ENCODE measurements at regions not wholly inside any gene's neighbourhood (a gene's known extent, or its start where the extent isn't known, plus 50 kb on each side); places are given as distances from the start of the nearest gene placed in this dataset.

DNA sequence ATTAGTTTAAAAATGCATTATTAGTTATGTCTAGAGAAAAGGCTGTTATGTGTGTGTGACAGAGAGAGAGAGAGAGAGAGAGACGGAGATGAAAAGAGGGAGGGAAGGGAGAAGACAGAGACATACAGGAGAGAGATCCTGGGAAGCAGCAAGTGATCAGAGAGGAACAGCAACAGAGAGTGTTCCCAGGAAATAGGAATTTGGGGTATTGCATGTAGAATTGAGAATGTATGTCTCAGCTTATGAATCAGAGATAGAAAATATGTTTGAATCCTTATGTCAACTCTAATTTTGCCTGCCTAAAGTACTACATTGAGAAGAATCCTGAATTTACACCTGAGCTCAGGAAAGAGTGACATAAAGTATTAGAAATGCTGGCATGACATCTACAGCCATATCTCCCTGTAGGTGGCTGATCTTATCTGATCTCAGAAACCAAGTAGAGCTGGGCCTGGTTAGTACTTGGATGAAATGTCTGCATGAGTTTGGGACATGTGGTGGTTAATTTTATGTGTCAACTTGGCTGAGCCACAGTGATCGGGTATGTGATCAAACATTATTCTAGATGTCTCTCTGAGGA is 130.6 kb downstream of the TENT5A start:
- no peak overlapping the region for H3K4me2 ChIP-seq (ENCODE audit: low read length)
- no peaks in the 10 kb centered on the region for H3K9me3 ChIP-seq (ENCODE audit: insufficient read depth, low read length)
- H3K4me3 ChIP-seq (ENCODE audit: low read length): no peak overlapping the region
- TF ChIP-seq, protein P1, sequence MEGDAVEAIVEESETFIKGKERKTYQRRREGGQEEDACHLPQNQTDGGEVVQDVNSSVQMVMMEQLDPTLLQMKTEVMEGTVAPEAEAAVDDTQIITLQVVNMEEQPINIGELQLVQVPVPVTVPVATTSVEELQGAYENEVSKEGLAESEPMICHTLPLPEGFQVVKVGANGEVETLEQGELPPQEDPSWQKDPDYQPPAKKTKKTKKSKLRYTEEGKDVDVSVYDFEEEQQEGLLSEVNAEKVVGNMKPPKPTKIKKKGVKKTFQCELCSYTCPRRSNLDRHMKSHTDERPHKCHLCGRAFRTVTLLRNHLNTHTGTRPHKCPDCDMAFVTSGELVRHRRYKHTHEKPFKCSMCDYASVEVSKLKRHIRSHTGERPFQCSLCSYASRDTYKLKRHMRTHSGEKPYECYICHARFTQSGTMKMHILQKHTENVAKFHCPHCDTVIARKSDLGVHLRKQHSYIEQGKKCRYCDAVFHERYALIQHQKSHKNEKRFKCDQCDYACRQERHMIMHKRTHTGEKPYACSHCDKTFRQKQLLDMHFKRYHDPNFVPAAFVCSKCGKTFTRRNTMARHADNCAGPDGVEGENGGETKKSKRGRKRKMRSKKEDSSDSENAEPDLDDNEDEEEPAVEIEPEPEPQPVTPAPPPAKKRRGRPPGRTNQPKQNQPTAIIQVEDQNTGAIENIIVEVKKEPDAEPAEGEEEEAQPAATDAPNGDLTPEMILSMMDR (IDR thresholded peaks at IDR 0.05; ENCODE audit: low read depth, low read length): no peak
- no peak for TF ChIP-seq EZH2phosphoT487 (IDR thresholded peaks at IDR 0.05; ENCODE audit: low read depth)
- H4K20me1 ChIP-seq (ENCODE audit: insufficient read depth, low read length): no peaks in the 10 kb centered on the region
- H3K4me1 ChIP-seq (ENCODE audit: low read length): no peaks in the 10 kb centered on the region
- no peaks in the 10 kb centered on the region for H3K27me3 ChIP-seq (ENCODE audit: low read depth, low read length)
- H3K36me3 ChIP-seq (replicated peaks; ENCODE audit: low read depth, low read length): no peaks in the 10 kb centered on the region
- H3K27ac ChIP-seq (ENCODE audit: low read length): no peak overlapping the region
- H2AFZ ChIP-seq (ENCODE audit: low read depth, low read length): no peak overlapping the region
- H3K9ac ChIP-seq (ENCODE audit: low read length): no peak overlapping the region
- no peaks in the 10 kb centered on the region for H3K79me2 ChIP-seq (ENCODE audit: low read length)

DNA sequence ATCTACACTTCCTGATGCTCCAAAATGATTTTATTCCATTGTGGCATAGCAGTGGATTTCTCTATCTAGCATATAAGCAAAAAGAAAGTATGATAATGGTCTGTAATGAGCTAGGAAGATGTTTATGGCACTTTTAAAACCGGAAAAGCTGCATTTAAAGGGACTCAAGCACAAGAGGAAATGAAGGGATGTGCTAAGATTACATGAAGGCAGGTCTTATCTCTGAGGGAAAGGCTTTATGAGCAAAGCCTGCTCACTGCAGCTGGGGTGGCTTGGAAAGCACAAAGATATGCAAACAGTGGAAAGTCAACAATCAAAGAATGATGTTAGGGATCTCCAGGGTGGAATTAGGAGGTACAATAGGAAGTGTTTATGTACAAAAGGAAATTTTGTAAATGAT is 138.2 kb downstream of the TENT5A start:
- Histone ChIP-seq H3K9me3 (ENCODE audit: insufficient read depth, low read length) (no peaks in the 10 kb centered on the region), H3K36me3 (replicated peaks; ENCODE audit: low read depth, low read length) (no peaks in the 10 kb centered on the region), H3K4me3 (ENCODE audit: low read length) (no peak overlapping the region), H3K4me2 (ENCODE audit: low read length) (no peak overlapping the region), H3K4me1 (ENCODE audit: low read length) (peaks cover 5% of the 10 kb centered on the region; the same call in 1 of the 2 replicates), H3K9ac (ENCODE audit: low read length) (no peak overlapping the region), H2AFZ (ENCODE audit: low read depth, low read length) (no peak overlapping the region), H4K20me1 (ENCODE audit: insufficient read depth, low read length) (no peaks in the 10 kb centered on the region), H3K27ac (ENCODE audit: low read length) (no peak overlapping the region), H3K79me2 (ENCODE audit: low read length) (no peaks in the 10 kb centered on the region), H3K27me3 (ENCODE audit: low read depth, low read length) (no peaks in the 10 kb centered on the region)
- TF ChIP-seq, protein P1 (IDR thresholded peaks at IDR 0.05; ENCODE audit: low read depth, low read length): no peak
- no peak for TF ChIP-seq EZH2phosphoT487 (IDR thresholded peaks at IDR 0.05; ENCODE audit: low read depth)

DNA sequence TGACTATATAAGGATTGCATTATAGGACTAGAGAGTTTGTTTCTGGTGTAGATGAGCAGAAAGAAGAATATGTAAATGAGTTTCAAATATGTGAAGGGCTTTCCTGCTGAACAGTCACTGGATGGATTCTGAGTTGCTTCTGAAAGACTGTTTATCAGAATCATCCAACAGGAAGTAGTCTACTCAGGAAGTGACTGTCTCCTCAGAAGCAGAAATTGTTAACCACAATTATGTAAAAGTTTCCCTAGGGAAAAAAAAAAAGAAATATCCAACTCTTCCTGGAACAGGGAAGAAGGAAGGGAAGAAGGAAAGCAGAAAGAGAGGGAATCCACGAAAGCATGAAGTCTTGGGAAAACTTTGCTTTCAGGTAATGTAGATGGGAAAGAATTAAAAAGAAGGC is 138.9 kb downstream of the TENT5A start:
- no peak overlapping the region for H3K4me3 ChIP-seq (ENCODE audit: low read length)

DNA sequence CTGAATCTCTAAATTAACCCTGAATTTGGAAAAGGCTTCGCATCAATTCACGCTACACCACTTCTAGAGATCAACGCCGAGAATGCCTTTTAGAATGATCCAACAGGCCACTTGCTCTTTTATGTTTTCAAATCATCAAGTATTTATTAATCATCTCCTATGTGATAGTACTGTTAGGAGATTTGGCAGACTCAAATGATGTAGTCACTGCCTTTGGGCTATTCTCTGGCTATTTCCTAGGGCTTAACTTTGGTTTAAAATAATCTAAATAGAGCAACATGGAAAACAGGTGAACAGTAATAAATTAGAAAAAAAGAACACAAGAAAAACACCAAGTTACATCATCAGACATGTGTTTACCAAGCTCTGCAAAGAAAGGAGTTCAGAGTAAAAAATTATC is 140.3 kb downstream of the TENT5A start:
- Histone ChIP-seq H4K20me1 (ENCODE audit: insufficient read depth, low read length) (no peaks in the 10 kb centered on the region), H3K9me3 (ENCODE audit: insufficient read depth, low read length) (no peaks in the 10 kb centered on the region), H3K27ac (ENCODE audit: low read length) (no peak overlapping the region), H2AFZ (ENCODE audit: low read depth, low read length) (no peak overlapping the region), H3K27me3 (ENCODE audit: low read depth, low read length) (no peaks in the 10 kb centered on the region), H3K4me3 (ENCODE audit: low read length) (no peak overlapping the region), H3K79me2 (ENCODE audit: low read length) (no peaks in the 10 kb centered on the region), H3K36me3 (replicated peaks; ENCODE audit: low read depth, low read length) (no peaks in the 10 kb centered on the region), H3K4me1 (ENCODE audit: low read length) (peaks cover 5% of the 10 kb centered on the region; the same call in 1 of the 2 replicates), H3K9ac (ENCODE audit: low read length) (no peak overlapping the region), H3K4me2 (ENCODE audit: low read length) (no peak overlapping the region)
- TF ChIP-seq, protein P1 (IDR thresholded peaks at IDR 0.05; ENCODE audit: low read depth, low read length): no peak
- TF ChIP-seq EZH2phosphoT487 (IDR thresholded peaks at IDR 0.05; ENCODE audit: low read depth): no peak

More for the DNA sequence above, 138.9 kb downstream of the TENT5A start:
- Histone ChIP-seq H3K79me2 (ENCODE audit: low read length) (no peaks in the 10 kb centered on the region), H3K9ac (ENCODE audit: low read length) (no peak overlapping the region), H4K20me1 (ENCODE audit: insufficient read depth, low read length) (no peaks in the 10 kb centered on the region), H3K4me1 (ENCODE audit: low read length) (peaks cover 5% of the 10 kb centered on the region; the same call in 1 of the 2 replicates), H3K9me3 (ENCODE audit: insufficient read depth, low read length) (no peaks in the 10 kb centered on the region), H3K27me3 (ENCODE audit: low read depth, low read length) (no peaks in the 10 kb centered on the region), H3K4me2 (ENCODE audit: low read length) (no peak overlapping the region), H3K36me3 (replicated peaks; ENCODE audit: low read depth, low read length) (no peaks in the 10 kb centered on the region), H3K27ac (ENCODE audit: low read length) (no peak overlapping the region), H2AFZ (ENCODE audit: low read depth, low read length) (0 out of 2 replicates have a peak overlapping the region, but pooled peaks have one; percentile 15)
- no peak for TF ChIP-seq EZH2phosphoT487 (IDR thresholded peaks at IDR 0.05; ENCODE audit: low read depth)
- TF ChIP-seq, protein P1 (IDR thresholded peaks at IDR 0.05; ENCODE audit: low read depth, low read length): no peak
